AG20443 (cell line): ENCODE measurements at regions not wholly inside any gene's neighbourhood (a gene's known extent, or its start where the extent isn't known, plus 50 kb on each side); places are given as distances from the start of the nearest gene placed in this dataset.

Source experiments
- DNase-seq: peaks from one replicate; pipeline ENCODE4 v3.0.0; 2012; ENCODE audit warnings: low spot score, mixed read lengths

- DNase-seq, result no peak
These were observed 647.7 kb upstream of the WWC1 start for GRCh38 chr5:167643631-167644280.

- no peak for DNase-seq
These were observed 646.8 kb upstream of the WWC1 start for GRCh38 chr5:167644619-167645018.

GRCh38 chr5:167649471-167649870, 642.0 kb upstream of the WWC1 start:
- no peak for DNase-seq

GRCh38 chr5:167652690-167653089, 638.8 kb upstream of the WWC1 start:
- DNase-seq, result no peak

- peak; percentile 29 for DNase-seq
These were observed 637.8 kb upstream of the WWC1 start for GRCh38 chr5:167653645-167654106.

GRCh38 chr5:167657016-167657415, 634.4 kb upstream of the WWC1 start:
- DNase-seq, result no peak

GRCh38 chr5:167658889-167659288, 632.6 kb upstream of the WWC1 start:
- no peak for DNase-seq

- no peak for DNase-seq
These were observed 629.8 kb upstream of the WWC1 start for GRCh38 chr5:167661605-167662004.

GRCh38 chr5:167664222-167664804, 627.1 kb upstream of the WWC1 start:
- no peak for DNase-seq

GRCh38 chr5:167665841-167666375, 625.5 kb upstream of the WWC1 start:
- no peak for DNase-seq

- peak; percentile 56 for DNase-seq
These were observed 620.3 kb upstream of the WWC1 start for GRCh38 chr5:167671176-167671575.

- DNase-seq, result no peak
These were observed 617.5 kb upstream of the WWC1 start for GRCh38 chr5:167673942-167674341.

GRCh38 chr5:167678481-167678880, 613.0 kb upstream of the WWC1 start:
- no peak for DNase-seq

GRCh38 chr5:167684251-167684650, 607.2 kb upstream of the WWC1 start:
- no peak for DNase-seq

GRCh38 chr5:167688341-167689130, 602.9 kb upstream of the WWC1 start:
- DNase-seq, result no peak

GRCh38 chr5:167694325-167695147, 596.9 kb upstream of the WWC1 start:
- no peak for DNase-seq

GRCh38 chr5:167696558-167697314, 594.7 kb upstream of the WWC1 start:
- no peak for DNase-seq

GRCh38 chr5:167699432-167699831, 592.0 kb upstream of the WWC1 start:
- peak; percentile 87 for DNase-seq

GRCh38 chr5:167701051-167701450, 590.4 kb upstream of the WWC1 start:
- DNase-seq, result no peak

- no peak for DNase-seq
These were observed 589.4 kb upstream of the WWC1 start for GRCh38 chr5:167702014-167702413.

- DNase-seq, result no peak
These were observed 583.0 kb upstream of the WWC1 start for GRCh38 chr5:167708449-167708848.
